Liver (tissue), 8 donors: ENCODE measurements at regions not wholly inside any gene's neighbourhood (a gene's known extent, or its start where the extent isn't known, plus 50 kb on each side); places are given as distances from the start of the nearest gene placed in this dataset.

Experiments used
- DNase-seq: peaks from one replicate; pipeline ENCODE4 v3.0.0-alpha.2; 2017; ENCODE audit warnings: low spot score
- H3K27ac ChIP-seq, 2 donors: one replicate each; pipeline ENCODE4 v1.7.0; 2013; ENCODE audit warnings: inconsistent platforms in 2 of 2, low read length in 2 of 2, control low read depth in 1 of 2, low read depth in 1 of 2, mild to moderate bottlenecking in 1 of 2
- H3K27me3 ChIP-seq, 4 donors: one replicate each; pipeline versions ENCODE4 v1.6.1 to v1.7.0; 2013; ENCODE audit warnings: low read length in 3 of 4, inconsistent platforms in 1 of 4, mild to moderate bottlenecking in 1 of 4, moderate library complexity in 1 of 4; ENCODE audit not compliant: control insufficient read depth in 4 of 4, insufficient read depth in 4 of 4
- H3K36me3 ChIP-seq, 4 donors: one replicate each; pipeline versions ENCODE4 v1.6.1 to v1.7.0; 2013; ENCODE audit warnings: low read length in 3 of 4, mild to moderate bottlenecking in 3 of 4, low read depth in 1 of 4, moderate library complexity in 1 of 4; ENCODE audit not compliant: control insufficient read depth in 4 of 4, insufficient read depth in 3 of 4
- H3K4me1 ChIP-seq, 4 donors: one replicate each; pipeline versions ENCODE4 v1.6.1 to v1.7.0; 2013; ENCODE audit warnings: low read length in 3 of 4, mild to moderate bottlenecking in 3 of 4, moderate library complexity in 1 of 4; ENCODE audit not compliant: control insufficient read depth in 4 of 4, insufficient read depth in 4 of 4
- H3K4me3 ChIP-seq, 3 donors: one replicate each; pipeline versions ENCODE4 v1.6.1 to v1.7.0; 2013; ENCODE audit warnings: low read length in 3 of 3, control low read depth in 1 of 3, low read depth in 1 of 3, mild to moderate bottlenecking in 1 of 3
- H3K9ac ChIP-seq, 2 donors: one replicate each; pipeline ENCODE4 v1.7.0; 2013; ENCODE audit warnings: low read length in 2 of 2, mild to moderate bottlenecking in 2 of 2, moderate library complexity in 2 of 2, control low read depth in 1 of 2, low read depth in 1 of 2
- H3K9me3 ChIP-seq, 4 donors: one replicate each; pipeline versions ENCODE4 v1.6.1 to v1.7.0; 2013; ENCODE audit warnings: low read length in 3 of 4; ENCODE audit not compliant: control insufficient read depth in 4 of 4
- EGR1 ChIP-seq, 2 donors: IDR thresholded peaks; 2 replicates each; pipeline ENCODE4 v1.6.1; 2016 to 2018; ENCODE audit warnings: antibody characterized with exemption in 2 of 2, low read depth in 2 of 2
- FOXA1 ChIP-seq: IDR thresholded peaks from 2 replicates; pipeline ENCODE4 v1.6.1; 2016; ENCODE audit warnings: antibody characterized with exemption
- GABPA ChIP-seq, 2 donors: IDR thresholded peaks in 1 of 2; conservative IDR thresholded peaks in 1 of 2; 2 replicates each; pipeline ENCODE4 v1.6.1; 2016; ENCODE audit warnings: antibody characterized with exemption in 2 of 2, mild to moderate bottlenecking in 1 of 2, moderate library complexity in 1 of 2
- HNF4A ChIP-seq, 2 donors: conservative IDR thresholded peaks; 2 replicates each; pipeline ENCODE4 v1.6.1; 2016; ENCODE audit warnings: antibody characterized with exemption in 2 of 2, mild to moderate bottlenecking in 2 of 2
- HNF4G ChIP-seq: IDR thresholded peaks from 2 replicates; pipeline ENCODE4 v1.6.1; 2016; ENCODE audit warnings: antibody characterized with exemption
- JUND ChIP-seq, 2 donors: IDR thresholded peaks; 2 replicates each; pipeline ENCODE4 v1.6.1; 2016; ENCODE audit warnings: antibody characterized with exemption in 2 of 2
- RAD21 ChIP-seq, 2 donors: IDR thresholded peaks; 2 replicates each; pipeline ENCODE4 v1.6.1; 2016; ENCODE audit warnings: antibody characterized with exemption in 2 of 2, mild to moderate bottlenecking in 2 of 2
- WGBS: extraction: QIAGEN DNeasy Blood & Tissue Kit; methylation state at CpG from one replicate; pipeline ENCODE4 v1.1.7; 2013; 5-methylcytosine and 5-hydroxymethylcytosine counted together
- TF ChIP-seq, protein P1 (sequence below): IDR thresholded peaks from 2 replicates; pipeline ENCODE4 v1.6.1; 2016; ENCODE audit warnings: antibody characterized with exemption
- TF ChIP-seq, protein P2 (sequence below): IDR thresholded peaks from 2 replicates; pipeline ENCODE4 v1.6.1; 2016; ENCODE audit warnings: antibody characterized with exemption
- TF ChIP-seq, protein P3 (sequence below): fragments of 150-350 bp; IDR thresholded peaks from 2 replicates; pipeline ENCODE4 v1.5.1; 2017; ENCODE audit warnings: improper control_type of control experiment, low read depth, low read length; ENCODE audit not compliant: missing input control
- TF ChIP-seq, protein P4 (sequence below): IDR thresholded peaks from 2 replicates; pipeline ENCODE4 v1.6.1; 2016; ENCODE audit warnings: antibody characterized with exemption
- donor health status: healthy.
- donor health status: healthy.
- donor health status: healthy.
- donor health status: healthy.
- donor health status: healthy.

DNA sequence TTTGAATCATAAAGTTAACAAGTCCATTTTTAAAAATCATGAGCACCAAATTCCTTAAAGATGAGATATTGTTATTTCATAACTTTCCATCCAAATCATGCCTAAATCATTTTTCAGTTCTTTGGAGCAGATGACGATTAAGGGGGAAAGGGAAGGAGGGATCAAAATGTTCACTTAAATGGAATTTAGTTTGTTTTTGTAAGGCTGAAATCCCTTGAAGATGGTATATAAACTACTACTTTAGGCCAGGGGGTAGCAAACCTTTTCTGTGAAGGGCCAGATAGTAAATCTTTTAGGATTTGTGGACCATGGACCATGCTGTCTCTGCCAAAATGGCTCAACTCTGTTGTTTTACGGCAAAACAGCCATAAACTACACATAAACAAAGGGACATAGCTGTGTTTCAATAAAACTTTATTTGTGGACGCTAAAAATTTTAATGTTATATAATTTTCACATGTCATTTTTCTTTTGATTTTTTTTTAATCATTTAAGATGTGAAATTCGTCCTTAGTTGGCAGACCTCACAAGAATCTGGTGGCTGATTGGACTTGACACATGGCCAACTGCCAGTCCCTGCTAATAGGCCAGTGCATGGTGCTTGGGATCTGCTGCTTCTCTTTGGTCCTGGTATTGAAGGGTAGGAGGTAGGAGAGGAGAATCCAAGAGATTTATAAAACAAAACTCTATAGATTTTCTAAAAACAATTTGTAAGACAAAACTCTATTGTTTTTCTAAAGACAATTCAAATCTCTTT lies 52.0 kb upstream of the RTN4 start:
- Histone ChIP-seq H3K9me3 (no peaks in the 10 kb centered on the region), H3K9ac (no peak overlapping the region), H3K27me3 (no peaks in the 10 kb centered on the region), H3K36me3 (no peaks in the 10 kb centered on the region), H3K27ac (no peak overlapping the region), H3K4me3 (no peak overlapping the region), H3K4me1 (peaks cover 0 to 2% (median 0%) of the 10 kb centered on the region in 4 donors)
- WGBS: 85% methylated on average over 4 of the region's 4 CpGs
- TF ChIP-seq EGR1 (IDR thresholded peaks at IDR 0.05; ENCODE audit: low read depth in 2 of 2): no peak
- no peak for TF ChIP-seq HNF4A (conservative IDR thresholded peaks at IDR 0.05)
- TF ChIP-seq, protein P1, sequence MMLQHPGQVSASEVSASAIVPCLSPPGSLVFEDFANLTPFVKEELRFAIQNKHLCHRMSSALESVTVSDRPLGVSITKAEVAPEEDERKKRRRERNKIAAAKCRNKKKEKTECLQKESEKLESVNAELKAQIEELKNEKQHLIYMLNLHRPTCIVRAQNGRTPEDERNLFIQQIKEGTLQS: no peak
- no peak for TF ChIP-seq GABPA (IDR thresholded peaks at IDR 0.05 in 1 of 2, conservative IDR thresholded peaks at IDR 0.05 in 1 of 2)
- no peak for DNase-seq

DNA sequence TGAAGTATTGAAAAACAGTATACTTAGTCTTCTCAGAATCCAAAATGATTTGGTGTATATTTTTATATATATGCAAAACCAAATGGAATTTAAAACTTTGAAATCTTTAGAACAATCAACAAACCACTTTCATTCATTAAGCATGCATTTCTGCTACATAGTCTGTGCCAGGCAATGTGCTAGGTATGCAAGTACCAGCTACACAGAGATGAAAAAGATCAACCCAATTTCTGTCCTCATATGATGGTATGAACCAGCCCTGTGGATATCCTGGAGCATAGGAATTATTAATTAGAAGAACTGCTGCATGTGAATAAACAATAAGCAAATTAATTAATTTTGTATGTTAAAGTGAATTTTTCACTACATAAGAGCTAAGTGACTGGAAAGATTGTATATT lies 51.2 kb upstream of the RTN4 start:
- H3K27ac ChIP-seq: no peak overlapping the region
- DNase-seq: no peak
- no peak overlapping the region for H3K4me3 ChIP-seq
- H3K9me3 ChIP-seq: no peaks in the 10 kb centered on the region
- no peak overlapping the region for H3K9ac ChIP-seq
- TF ChIP-seq HNF4A (conservative IDR thresholded peaks at IDR 0.05): no peak
- TF ChIP-seq, protein P2, sequence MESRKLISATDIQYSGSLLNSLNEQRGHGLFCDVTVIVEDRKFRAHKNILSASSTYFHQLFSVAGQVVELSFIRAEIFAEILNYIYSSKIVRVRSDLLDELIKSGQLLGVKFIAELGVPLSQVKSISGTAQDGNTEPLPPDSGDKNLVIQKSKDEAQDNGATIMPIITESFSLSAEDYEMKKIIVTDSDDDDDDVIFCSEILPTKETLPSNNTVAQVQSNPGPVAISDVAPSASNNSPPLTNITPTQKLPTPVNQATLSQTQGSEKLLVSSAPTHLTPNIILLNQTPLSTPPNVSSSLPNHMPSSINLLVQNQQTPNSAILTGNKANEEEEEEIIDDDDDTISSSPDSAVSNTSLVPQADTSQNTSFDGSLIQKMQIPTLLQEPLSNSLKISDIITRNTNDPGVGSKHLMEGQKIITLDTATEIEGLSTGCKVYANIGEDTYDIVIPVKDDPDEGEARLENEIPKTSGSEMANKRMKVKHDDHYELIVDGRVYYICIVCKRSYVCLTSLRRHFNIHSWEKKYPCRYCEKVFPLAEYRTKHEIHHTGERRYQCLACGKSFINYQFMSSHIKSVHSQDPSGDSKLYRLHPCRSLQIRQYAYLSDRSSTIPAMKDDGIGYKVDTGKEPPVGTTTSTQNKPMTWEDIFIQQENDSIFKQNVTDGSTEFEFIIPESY: no peak
- no peak for TF ChIP-seq GABPA (IDR thresholded peaks at IDR 0.05 in 1 of 2, conservative IDR thresholded peaks at IDR 0.05 in 1 of 2)
- TF ChIP-seq, protein P3, sequence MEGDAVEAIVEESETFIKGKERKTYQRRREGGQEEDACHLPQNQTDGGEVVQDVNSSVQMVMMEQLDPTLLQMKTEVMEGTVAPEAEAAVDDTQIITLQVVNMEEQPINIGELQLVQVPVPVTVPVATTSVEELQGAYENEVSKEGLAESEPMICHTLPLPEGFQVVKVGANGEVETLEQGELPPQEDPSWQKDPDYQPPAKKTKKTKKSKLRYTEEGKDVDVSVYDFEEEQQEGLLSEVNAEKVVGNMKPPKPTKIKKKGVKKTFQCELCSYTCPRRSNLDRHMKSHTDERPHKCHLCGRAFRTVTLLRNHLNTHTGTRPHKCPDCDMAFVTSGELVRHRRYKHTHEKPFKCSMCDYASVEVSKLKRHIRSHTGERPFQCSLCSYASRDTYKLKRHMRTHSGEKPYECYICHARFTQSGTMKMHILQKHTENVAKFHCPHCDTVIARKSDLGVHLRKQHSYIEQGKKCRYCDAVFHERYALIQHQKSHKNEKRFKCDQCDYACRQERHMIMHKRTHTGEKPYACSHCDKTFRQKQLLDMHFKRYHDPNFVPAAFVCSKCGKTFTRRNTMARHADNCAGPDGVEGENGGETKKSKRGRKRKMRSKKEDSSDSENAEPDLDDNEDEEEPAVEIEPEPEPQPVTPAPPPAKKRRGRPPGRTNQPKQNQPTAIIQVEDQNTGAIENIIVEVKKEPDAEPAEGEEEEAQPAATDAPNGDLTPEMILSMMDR: no peak
- TF ChIP-seq JUND (IDR thresholded peaks at IDR 0.05): no peak
- TF ChIP-seq, protein P1: no peak
- no peak for TF ChIP-seq HNF4G
- TF ChIP-seq, protein P4, sequence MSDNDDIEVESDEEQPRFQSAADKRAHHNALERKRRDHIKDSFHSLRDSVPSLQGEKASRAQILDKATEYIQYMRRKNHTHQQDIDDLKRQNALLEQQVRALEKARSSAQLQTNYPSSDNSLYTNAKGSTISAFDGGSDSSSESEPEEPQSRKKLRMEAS: no peak
- TF ChIP-seq FOXA1: no peak
- TF ChIP-seq RAD21 (IDR thresholded peaks at IDR 0.05): no peak
- no peaks in the 10 kb centered on the region for H3K36me3 ChIP-seq
- H3K27me3 ChIP-seq: no peaks in the 10 kb centered on the region
- peaks cover 0 to 2% (median 0%) of the 10 kb centered on the region in 4 donors for H3K4me1 ChIP-seq
